Lower leg skin (tissue), 3 donors: ENCODE measurements at regions not wholly inside any gene's neighbourhood (a gene's known extent, or its start where the extent isn't known, plus 50 kb on each side); places are given as distances from the start of the nearest gene placed in this dataset.

Experiments
- POLR2A ChIP-seq, 2 donors: fragments of 450-650 bp; IDR thresholded peaks; one replicate each; pipeline ENCODE4 v1.6.1; 2016 to 2017; ENCODE audit warnings: antibody characterized with exemption in 2 of 2, mild to moderate bottlenecking in 1 of 2, moderate library complexity in 1 of 2
- TF ChIP-seq, protein P1 (sequence below), 3 donors: fragments of 450-650 bp; IDR thresholded peaks; one replicate each; pipeline ENCODE4 v1.5.1; 2016; ENCODE audit warnings: antibody characterized with exemption in 3 of 3, mild to moderate bottlenecking in 3 of 3, moderate library complexity in 2 of 3

DNA sequence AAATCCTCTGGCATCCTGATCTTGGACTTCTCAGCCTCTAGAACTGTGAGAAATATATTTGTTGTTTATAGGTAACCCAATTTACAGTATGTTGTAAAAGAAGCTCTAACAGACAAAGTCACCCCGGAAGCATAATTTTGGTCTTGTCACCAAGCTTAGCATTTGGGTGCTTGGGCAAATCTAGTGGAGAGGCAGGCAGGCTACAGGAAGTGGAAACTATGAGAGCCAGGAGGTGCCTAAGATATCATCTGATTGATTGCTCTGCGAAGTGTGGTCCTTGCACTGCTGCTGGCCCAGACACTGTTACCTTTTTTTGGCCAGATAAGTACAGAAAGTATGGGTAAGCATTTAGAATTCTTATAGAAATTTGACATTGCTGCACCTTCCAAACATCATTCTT, 102.9 kb downstream of the CDC42EP3 start:
- TF ChIP-seq, protein P1, sequence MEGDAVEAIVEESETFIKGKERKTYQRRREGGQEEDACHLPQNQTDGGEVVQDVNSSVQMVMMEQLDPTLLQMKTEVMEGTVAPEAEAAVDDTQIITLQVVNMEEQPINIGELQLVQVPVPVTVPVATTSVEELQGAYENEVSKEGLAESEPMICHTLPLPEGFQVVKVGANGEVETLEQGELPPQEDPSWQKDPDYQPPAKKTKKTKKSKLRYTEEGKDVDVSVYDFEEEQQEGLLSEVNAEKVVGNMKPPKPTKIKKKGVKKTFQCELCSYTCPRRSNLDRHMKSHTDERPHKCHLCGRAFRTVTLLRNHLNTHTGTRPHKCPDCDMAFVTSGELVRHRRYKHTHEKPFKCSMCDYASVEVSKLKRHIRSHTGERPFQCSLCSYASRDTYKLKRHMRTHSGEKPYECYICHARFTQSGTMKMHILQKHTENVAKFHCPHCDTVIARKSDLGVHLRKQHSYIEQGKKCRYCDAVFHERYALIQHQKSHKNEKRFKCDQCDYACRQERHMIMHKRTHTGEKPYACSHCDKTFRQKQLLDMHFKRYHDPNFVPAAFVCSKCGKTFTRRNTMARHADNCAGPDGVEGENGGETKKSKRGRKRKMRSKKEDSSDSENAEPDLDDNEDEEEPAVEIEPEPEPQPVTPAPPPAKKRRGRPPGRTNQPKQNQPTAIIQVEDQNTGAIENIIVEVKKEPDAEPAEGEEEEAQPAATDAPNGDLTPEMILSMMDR (IDR thresholded peaks at IDR 0.05), result no peak
- TF ChIP-seq POLR2A (IDR thresholded peaks at IDR 0.05), result no peak
